Cardiac muscle cell (in vitro differentiated cells and primary cell): ENCODE measurements at regions not wholly inside any gene's neighbourhood (a gene's known extent, or its start where the extent isn't known, plus 50 kb on each side); places are given as distances from the start of the nearest gene placed in this dataset.

ENCODE experiments used
- DNase-seq, 2 donors: peaks; one replicate each; pipeline versions ENCODE4 v3.0.0 to v3.0.0-alpha.2; 2010 to 2017; ENCODE audit warnings: low read depth in 1 of 2, low spot score in 1 of 2
- H3K27ac ChIP-seq: fragments of 200-600 bp; sonication (generic); 2 replicates; pipeline ENCODE4 v1.5.1; 2016
- H3K27me3 ChIP-seq: fragments of 200-600 bp; sonication (generic); 2 replicates; pipeline ENCODE4 v1.6.0; 2016; ENCODE audit warnings: control low read depth
- H3K36me3 ChIP-seq: fragments of 200-600 bp; sonication (generic); 2 replicates; pipeline ENCODE4 v1.5.1; 2016; ENCODE audit warnings: control low read depth
- H3K4me1 ChIP-seq: fragments of 200-600 bp; sonication (generic); 2 replicates; pipeline ENCODE4 v1.8.1; 2017; ENCODE audit warnings: low read depth, mild to moderate bottlenecking, mixed run types
- H3K4me3 ChIP-seq: fragments of 200-600 bp; sonication (generic); 2 replicates; pipeline ENCODE4 v1.5.1; 2016; ENCODE audit warnings: mild to moderate bottlenecking
- H3K9me3 ChIP-seq: fragments of 200-600 bp; sonication (generic); 2 replicates; pipeline ENCODE4 v1.5.1; 2017; ENCODE audit warnings: low read depth, mild to moderate bottlenecking, control low read depth
- TF ChIP-seq, protein P1 (sequence below): IDR thresholded peaks from 2 replicates; pipeline ENCODE4 v1.5.1; 2012; ENCODE audit warnings: low read depth, mild to moderate bottlenecking, low read length

DNA sequence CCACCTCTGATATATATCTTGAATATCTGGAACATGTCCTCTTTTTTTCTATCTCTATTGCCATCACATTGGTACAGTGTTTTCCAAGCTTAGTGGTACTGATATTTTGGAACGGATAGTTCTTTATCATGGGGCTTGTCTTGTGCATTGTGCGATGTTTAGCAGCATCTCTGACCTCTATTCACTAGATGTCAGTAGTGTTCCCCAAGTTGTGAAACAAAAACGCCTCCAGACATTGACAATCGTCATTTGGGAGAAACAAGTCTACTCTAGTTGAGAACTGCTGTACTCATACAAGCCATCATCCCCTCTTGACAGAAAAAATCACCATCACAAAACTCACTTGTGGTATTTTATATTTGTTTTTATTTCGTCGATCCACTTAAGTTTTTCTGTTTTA, 79.7 kb upstream of the CHODL start:
- no peak for DNase-seq
- Histone ChIP-seq H3K27me3 (no peaks in the 10 kb centered on the region), H3K36me3 (no peaks in the 10 kb centered on the region), H3K4me3 (no peak overlapping the region), H3K27ac (no peak overlapping the region), H3K4me1 (peaks cover 7% of the 10 kb centered on the region), H3K9me3 (no peaks in the 10 kb centered on the region)
- TF ChIP-seq, protein P1, sequence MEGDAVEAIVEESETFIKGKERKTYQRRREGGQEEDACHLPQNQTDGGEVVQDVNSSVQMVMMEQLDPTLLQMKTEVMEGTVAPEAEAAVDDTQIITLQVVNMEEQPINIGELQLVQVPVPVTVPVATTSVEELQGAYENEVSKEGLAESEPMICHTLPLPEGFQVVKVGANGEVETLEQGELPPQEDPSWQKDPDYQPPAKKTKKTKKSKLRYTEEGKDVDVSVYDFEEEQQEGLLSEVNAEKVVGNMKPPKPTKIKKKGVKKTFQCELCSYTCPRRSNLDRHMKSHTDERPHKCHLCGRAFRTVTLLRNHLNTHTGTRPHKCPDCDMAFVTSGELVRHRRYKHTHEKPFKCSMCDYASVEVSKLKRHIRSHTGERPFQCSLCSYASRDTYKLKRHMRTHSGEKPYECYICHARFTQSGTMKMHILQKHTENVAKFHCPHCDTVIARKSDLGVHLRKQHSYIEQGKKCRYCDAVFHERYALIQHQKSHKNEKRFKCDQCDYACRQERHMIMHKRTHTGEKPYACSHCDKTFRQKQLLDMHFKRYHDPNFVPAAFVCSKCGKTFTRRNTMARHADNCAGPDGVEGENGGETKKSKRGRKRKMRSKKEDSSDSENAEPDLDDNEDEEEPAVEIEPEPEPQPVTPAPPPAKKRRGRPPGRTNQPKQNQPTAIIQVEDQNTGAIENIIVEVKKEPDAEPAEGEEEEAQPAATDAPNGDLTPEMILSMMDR = no peak

- TF ChIP-seq, protein P1 = no peak
- DNase-seq = no peak
- no peak overlapping the region for H3K4me3 ChIP-seq
- no peaks in the 10 kb centered on the region for H3K27me3 ChIP-seq
- H3K27ac ChIP-seq = no peak overlapping the region
- no peaks in the 10 kb centered on the region for H3K9me3 ChIP-seq
- no peaks in the 10 kb centered on the region for H3K36me3 ChIP-seq
- H3K4me1 ChIP-seq = peaks cover 7% of the 10 kb centered on the region
Observed at GRCh38 chr21:18164483-18164882, 80.2 kb upstream of the CHODL start.

DNA sequence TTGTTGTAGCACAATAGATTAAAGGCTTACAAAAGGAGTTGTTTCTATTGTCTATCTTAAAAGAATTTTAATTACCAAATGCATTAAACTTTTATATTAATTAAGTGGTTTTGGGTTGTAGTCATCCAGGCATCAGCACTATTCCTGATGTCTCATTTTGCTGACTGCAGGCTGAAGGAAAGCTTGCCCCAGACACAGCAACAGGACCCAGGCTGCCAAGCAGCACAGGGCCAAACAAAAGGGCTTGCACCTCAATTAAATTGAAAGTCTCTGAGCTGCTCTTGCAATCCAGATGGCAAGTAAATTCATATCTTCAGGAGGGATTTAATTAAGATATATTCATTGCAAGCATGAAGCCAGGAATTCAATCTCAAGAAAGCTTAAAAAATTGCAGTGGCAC, 80.7 kb upstream of the CHODL start:
- DNase-seq = no peak
- no peaks in the 10 kb centered on the region for H3K36me3 ChIP-seq

GRCh38 chr21:18161841-18162240, 82.8 kb upstream of the CHODL start:
- no peaks in the 10 kb centered on the region for H3K27me3 ChIP-seq
- H3K9me3 ChIP-seq = no peaks in the 10 kb centered on the region
- TF ChIP-seq, protein P1 = no peak
- H3K36me3 ChIP-seq = no peaks in the 10 kb centered on the region
- no peak overlapping the region for H3K4me3 ChIP-seq
- no peak overlapping the region for H3K27ac ChIP-seq
- peaks cover 7% of the 10 kb centered on the region for H3K4me1 ChIP-seq
- no peak for DNase-seq

More for the DNA sequence above, 80.7 kb upstream of the CHODL start:
- Histone ChIP-seq H3K4me3 (no peak overlapping the region), H3K9me3 (no peaks in the 10 kb centered on the region), H3K4me1 (peaks cover 7% of the 10 kb centered on the region), H3K27ac (no peak overlapping the region), H3K27me3 (no peaks in the 10 kb centered on the region)
- TF ChIP-seq, protein P1 = no peak

- H3K4me3 ChIP-seq = no peak overlapping the region
- H3K27ac ChIP-seq = no peak overlapping the region
- peaks cover 11% of the 10 kb centered on the region for H3K4me1 ChIP-seq
- TF ChIP-seq, protein P1 = no peak
- H3K27me3 ChIP-seq = no peaks in the 10 kb centered on the region
- H3K9me3 ChIP-seq = no peaks in the 10 kb centered on the region
- no peaks in the 10 kb centered on the region for H3K36me3 ChIP-seq
- DNase-seq = no peak
Observed at GRCh38 chr21:18157406-18157805, 87.2 kb upstream of the CHODL start.
